WTC11 (cell line): ENCODE measurements at regions not wholly inside any gene's neighbourhood (a gene's known extent, or its start where the extent isn't known, plus 50 kb on each side); places are given as distances from the start of the nearest gene placed in this dataset.

Experiments used
- ATAC-seq: fragments of 200-7000 bp; cut with Tn5 transposase; 2 replicates; pipeline ENCODE4 v1.10.0; 2021; ENCODE audit warnings: mild to moderate bottlenecking, moderate library complexity
- CTCF ChIA-PET: fragments of 300-600 bp; sonication (Branson Sonifier 250); formaldehyde crosslinking; loops from one replicate; lab custom pipeline; 2021; ENCODE audit warnings: antibody characterized with exemption; lab: Charles Lee
- POLR2A ChIA-PET: fragments of 350-600 bp; sonication (Branson Sonifier 250); formaldehyde crosslinking; loops from one replicate; lab custom pipeline; 2021; ENCODE audit warnings: antibody characterized with exemption; lab: Charles Lee
- DNase-seq: peaks from one replicate; pipeline ENCODE4 v3.0.0; 2021; ENCODE audit warnings: low spot score
- H3K27ac Mint-ChIP-seq: 2 replicates; pipeline ENCODE4 v1.8.0; 2021; ENCODE audit warnings: mixed read lengths
- H3K27me3 Mint-ChIP-seq: 2 replicates; pipeline ENCODE4 v1.8.0; 2021; ENCODE audit warnings: low read depth, mild to moderate bottlenecking, moderate library complexity, mixed read lengths
- H3K36me3 Mint-ChIP-seq: 2 replicates; pipeline ENCODE4 v1.8.0; 2021; ENCODE audit warnings: mixed read lengths
- H3K4me1 Mint-ChIP-seq: 2 replicates; pipeline ENCODE4 v1.8.0; 2022; ENCODE audit warnings: mixed read lengths
- H3K4me3 Mint-ChIP-seq: 2 replicates; pipeline ENCODE4 v1.8.0; 2021; ENCODE audit warnings: mild to moderate bottlenecking, moderate library complexity, mixed read lengths
- H3K9me3 Mint-ChIP-seq: 2 replicates; pipeline ENCODE4 v1.8.0; 2021; ENCODE audit warnings: mixed read lengths
- ARID4B ChIP-seq: sonication (generic); formaldehyde crosslinking; IDR thresholded peaks from 2 replicates; pipeline ENCODE4 v1.8.0; 2023; ENCODE audit warnings: missing genetic modification reagents, mild to moderate bottlenecking, borderline replicate concordance
- CBFB ChIP-seq: sonication (generic); formaldehyde crosslinking; IDR thresholded peaks from 2 replicates; pipeline ENCODE4 v1.8.1; 2022; ENCODE audit warnings: mild to moderate bottlenecking, low read depth, missing genetic modification reagents
- CDX4 ChIP-seq: fragments of 250-450 bp; sonication (Bioruptor Pico); IDR thresholded peaks from 2 replicates; pipeline ENCODE4 v1.9.0; 2021; ENCODE audit warnings: moderate library complexity, mild to moderate bottlenecking, inconsistent platforms, borderline replicate concordance
- CREB1 ChIP-seq: sonication (generic); formaldehyde crosslinking; IDR thresholded peaks from 2 replicates; pipeline ENCODE4 v1.8.0; 2023; ENCODE audit warnings: mild to moderate bottlenecking, missing genetic modification reagents
- CREM ChIP-seq: sonication (generic); formaldehyde crosslinking; IDR thresholded peaks from 2 replicates; pipeline ENCODE4 v1.8.1; 2022; ENCODE audit warnings: mild to moderate bottlenecking, missing genetic modification reagents, moderate library complexity
- CTCF ChIP-seq: fragments of 200-600 bp; IDR thresholded peaks from 2 replicates; pipeline ENCODE4 v1.8.0; 2022; ENCODE audit warnings: antibody characterized with exemption
- E2F5 ChIP-seq: sonication (generic); formaldehyde crosslinking; IDR thresholded peaks from 2 replicates; pipeline ENCODE4 v1.8.1; 2022; ENCODE audit warnings: mild to moderate bottlenecking, moderate library complexity, missing genetic modification reagents
- ERG ChIP-seq: fragments of 250-450 bp; sonication (Bioruptor Pico); IDR thresholded peaks from 2 replicates; pipeline ENCODE4 v1.8.0; 2021; ENCODE audit warnings: mild to moderate bottlenecking
- ESRRA ChIP-seq: sonication (generic); formaldehyde crosslinking; IDR thresholded peaks from 2 replicates; pipeline ENCODE4 v1.8.1; 2022; ENCODE audit warnings: mild to moderate bottlenecking, missing genetic modification reagents, borderline replicate concordance
- FOXP1 ChIP-seq: sonication (generic); formaldehyde crosslinking; IDR thresholded peaks from 2 replicates; pipeline ENCODE4 v1.8.0; 2022; ENCODE audit warnings: missing genetic modification reagents, mild to moderate bottlenecking, moderate library complexity, borderline replicate concordance
- MYBL2 ChIP-seq: sonication (generic); formaldehyde crosslinking; IDR thresholded peaks from 2 replicates; pipeline ENCODE4 v1.8.1; 2023; ENCODE audit warnings: mild to moderate bottlenecking, moderate library complexity, missing genetic modification reagents
- NFATC4 ChIP-seq: fragments of 250-450 bp; sonication (Bioruptor Pico); IDR thresholded peaks from 2 replicates; pipeline ENCODE4 v1.9.0; 2021; ENCODE audit warnings: mild to moderate bottlenecking
- NFYB ChIP-seq: sonication (generic); formaldehyde crosslinking; conservative IDR thresholded peaks from 2 replicates; pipeline ENCODE4 v1.8.0; 2022; ENCODE audit warnings: low read depth, missing genetic modification reagents
- PREB ChIP-seq: sonication (generic); formaldehyde crosslinking; IDR thresholded peaks from 2 replicates; pipeline ENCODE4 v1.8.1; 2022; ENCODE audit warnings: mild to moderate bottlenecking, missing genetic modification reagents, moderate library complexity, borderline replicate concordance
- TCF7 ChIP-seq: sonication (generic); formaldehyde crosslinking; IDR thresholded peaks from 2 replicates; pipeline ENCODE4 v1.8.0; 2022; ENCODE audit warnings: mild to moderate bottlenecking, low read depth, missing genetic modification reagents, moderate library complexity
- ZBTB43 ChIP-seq: sonication (generic); formaldehyde crosslinking; IDR thresholded peaks from 2 replicates; pipeline ENCODE4 v1.8.1; 2023; ENCODE audit warnings: mild to moderate bottlenecking, missing genetic modification reagents
- ZNF138 ChIP-seq: sonication (generic); formaldehyde crosslinking; conservative IDR thresholded peaks from 2 replicates; pipeline ENCODE4 v1.8.1; 2022; ENCODE audit warnings: mild to moderate bottlenecking, moderate library complexity, missing genetic modification reagents
- ZNF263 ChIP-seq: sonication (generic); formaldehyde crosslinking; IDR thresholded peaks from 2 replicates; pipeline ENCODE4 v1.8.1; 2022; ENCODE audit warnings: low read depth, mild to moderate bottlenecking, moderate library complexity, missing genetic modification reagents
- ZNF396 ChIP-seq: fragments of 250-450 bp; sonication (Bioruptor Pico); IDR thresholded peaks from 2 replicates; pipeline ENCODE4 v1.8.0; 2021; ENCODE audit warnings: mild to moderate bottlenecking, moderate library complexity, borderline replicate concordance
- ZNF416 ChIP-seq: fragments of 250-450 bp; sonication (Bioruptor Pico); IDR thresholded peaks from 2 replicates; pipeline ENCODE4 v1.9.0; 2021; ENCODE audit warnings: mild to moderate bottlenecking, inconsistent platforms
- ZNF671 ChIP-seq: fragments of 250-450 bp; sonication (Bioruptor Pico); IDR thresholded peaks from 2 replicates; pipeline ENCODE4 v1.8.0; 2021; ENCODE audit warnings: mild to moderate bottlenecking

GRCh38 chr3:39657075-39657474 lies 152.3 kb upstream of the MYRIP start:
- peaks cover 13% of the 10 kb centered on the region for H3K36me3 Mint-ChIP-seq
- TF ChIP-seq E2F5 (CRISPR knock-in tag) (no peak), ZNF138 (CRISPR knock-in tag) (no peak), ZNF671 (CRISPR knock-in tag) (no peak), ZNF416 (CRISPR knock-in tag) (no peak), NFYB (CRISPR knock-in tag) (no peak), TCF7 (CRISPR knock-in tag) (no peak), NFATC4 (CRISPR knock-in tag) (no peak), CREB1 (CRISPR knock-in tag) (no peak), ZNF263 (no peak), ZNF396 (CRISPR knock-in tag) (no peak), PREB (CRISPR knock-in tag) (no peak), ARID4B (CRISPR knock-in tag) (no peak), MYBL2 (CRISPR knock-in tag) (no peak), FOXP1 (CRISPR knock-in tag) (no peak), ESRRA (CRISPR knock-in tag) (no peak), CREM (no peak), CTCF (no peak)
- peaks cover 42% of the 10 kb centered on the region for H3K9me3 Mint-ChIP-seq
- ChIA-PET POLR2A (no interaction called here), CTCF (no interaction called here)
- DNase-seq (no peak), ATAC-seq (no peak)
- H3K4me1 Mint-ChIP-seq, result no peaks in the 10 kb centered on the region
- H3K27me3 Mint-ChIP-seq, result peaks cover 4% of the 10 kb centered on the region; the same call in 1 of the 2 replicates
- H3K4me3 Mint-ChIP-seq, result no peak overlapping the region
- H3K27ac Mint-ChIP-seq, result no peak overlapping the region

- H3K27me3 Mint-ChIP-seq, result peaks cover 4% of the 10 kb centered on the region; the same call in 1 of the 2 replicates
- no peak overlapping the region for H3K4me3 Mint-ChIP-seq
- ATAC-seq (no peak), DNase-seq (no peak)
- H3K36me3 Mint-ChIP-seq, result peaks cover 13% of the 10 kb centered on the region
- H3K27ac Mint-ChIP-seq, result no peak overlapping the region
- CTCF ChIA-PET, result no interaction called here
- H3K9me3 Mint-ChIP-seq, result peaks cover 39% of the 10 kb centered on the region
- no peaks in the 10 kb centered on the region for H3K4me1 Mint-ChIP-seq
- POLR2A ChIA-PET, result no interaction called here
- no peak for TF ChIP-seq CREB1 (CRISPR knock-in tag)
- TF ChIP-seq ZNF263, result no peak
- TF ChIP-seq PREB (CRISPR knock-in tag), result no peak
- TF ChIP-seq CDX4 (CRISPR knock-in tag), result no peak
- no peak for TF ChIP-seq ZBTB43 (CRISPR knock-in tag)
- TF ChIP-seq CBFB (CRISPR knock-in tag), result no peak
- TF ChIP-seq ERG (CRISPR knock-in tag), result no peak
Measured at GRCh38 chr3:39657775-39658174, 151.6 kb upstream of the MYRIP start.
